IMR-90 (cell line): ENCODE measurements at regions not wholly inside any gene's neighbourhood (a gene's known extent, or its start where the extent isn't known, plus 50 kb on each side); places are given as distances from the start of the nearest gene placed in this dataset.

Experiments used
- CEBPB ChIP-seq: IDR thresholded peaks from 2 replicates; pipeline ENCODE4 v1.6.1; 2012; ENCODE audit warnings: low read depth, low read length, improper control_type of control experiment
- FOS ChIP-seq: fragments of 150-350 bp; IDR thresholded peaks from 2 replicates; pipeline ENCODE4 v1.6.1; 2016; ENCODE audit warnings: low read depth, low read length
- MAFK ChIP-seq: IDR thresholded peaks from 2 replicates; pipeline ENCODE4 v1.6.1; 2012; ENCODE audit warnings: low read depth, low read length, improper control_type of control experiment
- MAZ ChIP-seq: IDR thresholded peaks from 2 replicates; pipeline ENCODE4 v1.6.1; 2012; ENCODE audit warnings: low read depth, mild to moderate bottlenecking, low read length, improper control_type of control experiment, moderate library complexity, borderline replicate concordance
- MXI1 ChIP-seq: IDR thresholded peaks from 2 replicates; pipeline ENCODE4 v1.6.1; 2012; ENCODE audit warnings: low read depth, mild to moderate bottlenecking, low read length, moderate library complexity, borderline replicate concordance
- POLR2A ChIP-seq: IDR thresholded peaks from 2 replicates; pipeline ENCODE4 v1.6.1; 2012; ENCODE audit warnings: mild to moderate bottlenecking, low read depth, low read length
- RFX5 ChIP-seq: IDR thresholded peaks from 2 replicates; pipeline ENCODE4 v1.8.0; 2012; ENCODE audit warnings: low read depth, mild to moderate bottlenecking, low read length, moderate library complexity
- SMC3 ChIP-seq: fragments of 150-350 bp; IDR thresholded peaks from 2 replicates; pipeline ENCODE4 v1.6.1; 2016; ENCODE audit warnings: low read depth, mild to moderate bottlenecking, antibody characterized with exemption, low read length, moderate library complexity
- TF ChIP-seq, protein P1 (sequence below): conservative IDR thresholded peaks from 2 replicates; pipeline ENCODE4 v1.5.1; 2012; ENCODE audit warnings: mild to moderate bottlenecking, low read depth, low read length, improper control_type of control experiment
- TF ChIP-seq, protein P2 (sequence below): fragments of 150-350 bp; IDR thresholded peaks from 2 replicates; pipeline ENCODE4 v1.6.1; 2017; ENCODE audit warnings: mild to moderate bottlenecking, antibody characterized with exemption, low read length, low read depth
- TF ChIP-seq, protein P3 (sequence below): fragments of 150-350 bp; IDR thresholded peaks from 2 replicates; pipeline ENCODE4 v1.6.1; 2016; ENCODE audit warnings: low read depth, mild to moderate bottlenecking, low read length, moderate library complexity, borderline replicate concordance

DNA sequence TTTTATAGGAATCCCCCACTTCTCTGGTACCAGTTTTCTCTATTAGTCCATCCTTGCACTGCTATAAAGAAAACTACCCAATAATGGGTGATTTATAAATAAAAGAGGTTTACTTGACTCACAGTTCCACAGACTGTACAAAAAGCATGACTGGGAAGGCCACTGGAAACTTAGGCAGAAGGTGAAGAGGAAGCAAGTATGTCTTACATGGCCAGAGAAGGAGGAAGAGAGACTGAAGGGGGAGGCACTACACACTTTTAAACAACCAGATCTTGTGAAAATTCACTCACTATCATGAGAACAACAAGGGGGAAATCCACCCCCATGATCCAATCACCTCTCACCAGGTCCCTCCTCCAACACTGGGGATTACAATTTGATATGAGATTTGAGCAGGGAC, 68.9 kb upstream of the GNAZ start:
- TF ChIP-seq, protein P1, sequence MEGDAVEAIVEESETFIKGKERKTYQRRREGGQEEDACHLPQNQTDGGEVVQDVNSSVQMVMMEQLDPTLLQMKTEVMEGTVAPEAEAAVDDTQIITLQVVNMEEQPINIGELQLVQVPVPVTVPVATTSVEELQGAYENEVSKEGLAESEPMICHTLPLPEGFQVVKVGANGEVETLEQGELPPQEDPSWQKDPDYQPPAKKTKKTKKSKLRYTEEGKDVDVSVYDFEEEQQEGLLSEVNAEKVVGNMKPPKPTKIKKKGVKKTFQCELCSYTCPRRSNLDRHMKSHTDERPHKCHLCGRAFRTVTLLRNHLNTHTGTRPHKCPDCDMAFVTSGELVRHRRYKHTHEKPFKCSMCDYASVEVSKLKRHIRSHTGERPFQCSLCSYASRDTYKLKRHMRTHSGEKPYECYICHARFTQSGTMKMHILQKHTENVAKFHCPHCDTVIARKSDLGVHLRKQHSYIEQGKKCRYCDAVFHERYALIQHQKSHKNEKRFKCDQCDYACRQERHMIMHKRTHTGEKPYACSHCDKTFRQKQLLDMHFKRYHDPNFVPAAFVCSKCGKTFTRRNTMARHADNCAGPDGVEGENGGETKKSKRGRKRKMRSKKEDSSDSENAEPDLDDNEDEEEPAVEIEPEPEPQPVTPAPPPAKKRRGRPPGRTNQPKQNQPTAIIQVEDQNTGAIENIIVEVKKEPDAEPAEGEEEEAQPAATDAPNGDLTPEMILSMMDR: no peak
- no peak for TF ChIP-seq POLR2A
- TF ChIP-seq CEBPB: no peak
- TF ChIP-seq MAZ: no peak
- TF ChIP-seq FOS: no peak
- no peak for TF ChIP-seq SMC3
- no peak for TF ChIP-seq MAFK
- TF ChIP-seq RFX5: no peak
- TF ChIP-seq MXI1: no peak
- TF ChIP-seq, protein P2, sequence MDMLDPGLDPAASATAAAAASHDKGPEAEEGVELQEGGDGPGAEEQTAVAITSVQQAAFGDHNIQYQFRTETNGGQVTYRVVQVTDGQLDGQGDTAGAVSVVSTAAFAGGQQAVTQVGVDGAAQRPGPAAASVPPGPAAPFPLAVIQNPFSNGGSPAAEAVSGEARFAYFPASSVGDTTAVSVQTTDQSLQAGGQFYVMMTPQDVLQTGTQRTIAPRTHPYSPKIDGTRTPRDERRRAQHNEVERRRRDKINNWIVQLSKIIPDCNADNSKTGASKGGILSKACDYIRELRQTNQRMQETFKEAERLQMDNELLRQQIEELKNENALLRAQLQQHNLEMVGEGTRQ: no peak
- TF ChIP-seq, protein P3, sequence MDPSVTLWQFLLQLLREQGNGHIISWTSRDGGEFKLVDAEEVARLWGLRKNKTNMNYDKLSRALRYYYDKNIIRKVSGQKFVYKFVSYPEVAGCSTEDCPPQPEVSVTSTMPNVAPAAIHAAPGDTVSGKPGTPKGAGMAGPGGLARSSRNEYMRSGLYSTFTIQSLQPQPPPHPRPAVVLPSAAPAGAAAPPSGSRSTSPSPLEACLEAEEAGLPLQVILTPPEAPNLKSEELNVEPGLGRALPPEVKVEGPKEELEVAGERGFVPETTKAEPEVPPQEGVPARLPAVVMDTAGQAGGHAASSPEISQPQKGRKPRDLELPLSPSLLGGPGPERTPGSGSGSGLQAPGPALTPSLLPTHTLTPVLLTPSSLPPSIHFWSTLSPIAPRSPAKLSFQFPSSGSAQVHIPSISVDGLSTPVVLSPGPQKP: no peak
